ENCODE measurements at regions not wholly inside any gene's neighbourhood (a gene's known extent, or its start where the extent isn't known, plus 50 kb on each side); places are given as distances from the start of the nearest gene placed in this dataset.

DNA sequence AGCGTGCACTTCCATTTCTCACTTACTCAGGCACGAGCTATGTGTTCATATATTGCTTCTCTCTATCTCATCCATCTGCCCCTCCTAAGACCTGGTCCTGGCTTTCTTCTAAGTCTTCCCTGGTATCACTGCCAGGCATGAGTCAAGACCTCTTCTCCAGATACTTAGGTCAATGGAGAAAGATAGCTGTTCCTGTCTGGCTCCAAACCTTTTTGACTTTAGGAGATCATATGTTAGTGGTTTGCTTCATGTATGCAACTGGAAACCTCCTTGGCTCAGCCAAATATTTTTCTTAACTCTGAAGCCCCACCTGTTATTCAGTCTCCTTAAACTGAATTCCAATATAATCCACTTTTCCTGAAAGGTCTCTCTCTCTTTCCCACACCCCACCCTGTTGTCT lies 211.6 kb upstream of the PTBP2 start (continued):
- TF ChIP-seq, protein P1, sequence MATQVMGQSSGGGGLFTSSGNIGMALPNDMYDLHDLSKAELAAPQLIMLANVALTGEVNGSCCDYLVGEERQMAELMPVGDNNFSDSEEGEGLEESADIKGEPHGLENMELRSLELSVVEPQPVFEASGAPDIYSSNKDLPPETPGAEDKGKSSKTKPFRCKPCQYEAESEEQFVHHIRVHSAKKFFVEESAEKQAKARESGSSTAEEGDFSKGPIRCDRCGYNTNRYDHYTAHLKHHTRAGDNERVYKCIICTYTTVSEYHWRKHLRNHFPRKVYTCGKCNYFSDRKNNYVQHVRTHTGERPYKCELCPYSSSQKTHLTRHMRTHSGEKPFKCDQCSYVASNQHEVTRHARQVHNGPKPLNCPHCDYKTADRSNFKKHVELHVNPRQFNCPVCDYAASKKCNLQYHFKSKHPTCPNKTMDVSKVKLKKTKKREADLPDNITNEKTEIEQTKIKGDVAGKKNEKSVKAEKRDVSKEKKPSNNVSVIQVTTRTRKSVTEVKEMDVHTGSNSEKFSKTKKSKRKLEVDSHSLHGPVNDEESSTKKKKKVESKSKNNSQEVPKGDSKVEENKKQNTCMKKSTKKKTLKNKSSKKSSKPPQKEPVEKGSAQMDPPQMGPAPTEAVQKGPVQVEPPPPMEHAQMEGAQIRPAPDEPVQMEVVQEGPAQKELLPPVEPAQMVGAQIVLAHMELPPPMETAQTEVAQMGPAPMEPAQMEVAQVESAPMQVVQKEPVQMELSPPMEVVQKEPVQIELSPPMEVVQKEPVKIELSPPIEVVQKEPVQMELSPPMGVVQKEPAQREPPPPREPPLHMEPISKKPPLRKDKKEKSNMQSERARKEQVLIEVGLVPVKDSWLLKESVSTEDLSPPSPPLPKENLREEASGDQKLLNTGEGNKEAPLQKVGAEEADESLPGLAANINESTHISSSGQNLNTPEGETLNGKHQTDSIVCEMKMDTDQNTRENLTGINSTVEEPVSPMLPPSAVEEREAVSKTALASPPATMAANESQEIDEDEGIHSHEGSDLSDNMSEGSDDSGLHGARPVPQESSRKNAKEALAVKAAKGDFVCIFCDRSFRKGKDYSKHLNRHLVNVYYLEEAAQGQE (IDR thresholded peaks at IDR 0.05): no peak
- TF ChIP-seq RAD21 (IDR thresholded peaks at IDR 0.05): no peak
- no peak for TF ChIP-seq SP1 (IDR thresholded peaks at IDR 0.05)
- no peak for TF ChIP-seq NR2F2 (IDR thresholded peaks at IDR 0.05)

DNA sequence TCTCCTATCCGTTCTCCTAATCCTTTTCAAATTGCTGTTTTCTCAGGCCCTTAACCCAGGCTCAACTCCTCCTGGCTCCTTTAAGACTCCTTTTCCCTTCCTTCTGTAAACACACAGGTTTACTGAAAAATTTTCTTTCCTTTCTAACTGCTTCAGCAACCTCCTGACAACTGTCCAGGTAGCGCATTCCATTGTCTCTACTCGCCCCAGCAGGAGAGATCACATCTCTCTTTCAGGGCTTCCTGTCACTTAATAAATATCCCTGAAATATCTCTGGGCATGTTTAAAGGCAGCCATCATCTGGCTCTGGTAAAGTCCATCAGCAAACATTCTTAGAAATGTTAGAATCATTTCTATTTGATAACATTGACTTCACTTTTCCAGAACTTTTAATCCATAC lies 211.2 kb upstream of the PTBP2 start:
- WGBS: 71% methylated on average over 3 of the region's 3 CpGs
- no peaks in the 10 kb centered on the region for H3K27me3 ChIP-seq (ENCODE audit: control insufficient read depth in 4 of 4, insufficient read depth in 4 of 4, low read length in 3 of 4)
- H3K27ac ChIP-seq (ENCODE audit: low read depth in 1 of 2, low read length in 2 of 2): no peak overlapping the region
- H3K4me3 ChIP-seq (ENCODE audit: low read depth in 1 of 3, low read length in 3 of 3): no peak overlapping the region
- TF ChIP-seq, protein P2, sequence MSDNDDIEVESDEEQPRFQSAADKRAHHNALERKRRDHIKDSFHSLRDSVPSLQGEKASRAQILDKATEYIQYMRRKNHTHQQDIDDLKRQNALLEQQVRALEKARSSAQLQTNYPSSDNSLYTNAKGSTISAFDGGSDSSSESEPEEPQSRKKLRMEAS (IDR thresholded peaks at IDR 0.05): no peak
- H3K4me1 ChIP-seq (ENCODE audit: control insufficient read depth in 4 of 4, insufficient read depth in 4 of 4, low read length in 3 of 4): no peaks in the 10 kb centered on the region
- H3K36me3 ChIP-seq (ENCODE audit: control insufficient read depth in 4 of 4, insufficient read depth in 3 of 4, low read depth in 1 of 4, low read length in 3 of 4): no peaks in the 10 kb centered on the region
- H3K9me3 ChIP-seq (ENCODE audit: control insufficient read depth in 4 of 4, low read length in 3 of 4): no peaks in the 10 kb centered on the region
- DNase-seq (ENCODE audit: low spot score): no peak
- H3K9ac ChIP-seq (ENCODE audit: low read depth in 1 of 2, low read length in 2 of 2): no peak overlapping the region

DNA sequence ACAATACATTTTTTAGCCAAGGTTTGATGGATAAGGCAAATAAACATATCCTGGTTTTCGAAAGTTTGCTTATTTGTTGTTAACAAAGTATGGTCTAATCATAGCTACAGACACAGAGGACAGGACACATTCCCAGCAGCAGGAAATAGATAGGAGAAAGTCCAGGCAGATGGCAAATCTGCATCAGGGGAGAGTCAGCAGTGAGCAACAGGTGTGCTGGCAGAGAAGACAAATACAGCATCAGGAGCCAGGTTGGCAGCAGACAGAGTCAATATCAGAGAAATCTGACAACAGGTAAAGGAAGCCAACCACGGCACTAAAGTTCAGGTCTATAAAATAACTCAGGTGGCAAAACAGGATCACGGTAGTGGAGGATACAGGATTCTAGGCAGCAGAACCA lies 210.7 kb upstream of the PTBP2 start:
- H3K27ac ChIP-seq (ENCODE audit: low read depth in 1 of 2, low read length in 2 of 2): no peak overlapping the region
- H3K4me1 ChIP-seq (ENCODE audit: control insufficient read depth in 4 of 4, insufficient read depth in 4 of 4, low read length in 3 of 4): no peaks in the 10 kb centered on the region
- DNase-seq (ENCODE audit: low spot score): no peak
- no peaks in the 10 kb centered on the region for H3K9me3 ChIP-seq (ENCODE audit: control insufficient read depth in 4 of 4, low read length in 3 of 4)
- no peak overlapping the region for H3K9ac ChIP-seq (ENCODE audit: low read depth in 1 of 2, low read length in 2 of 2)
- TF ChIP-seq, protein P3, sequence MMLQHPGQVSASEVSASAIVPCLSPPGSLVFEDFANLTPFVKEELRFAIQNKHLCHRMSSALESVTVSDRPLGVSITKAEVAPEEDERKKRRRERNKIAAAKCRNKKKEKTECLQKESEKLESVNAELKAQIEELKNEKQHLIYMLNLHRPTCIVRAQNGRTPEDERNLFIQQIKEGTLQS (IDR thresholded peaks at IDR 0.05): no peak
- TF ChIP-seq, protein P2 (IDR thresholded peaks at IDR 0.05): no peak
- TF ChIP-seq, protein P1 (IDR thresholded peaks at IDR 0.05): no peak
- TF ChIP-seq SP1 (IDR thresholded peaks at IDR 0.05): no peak
- TF ChIP-seq, protein P4, sequence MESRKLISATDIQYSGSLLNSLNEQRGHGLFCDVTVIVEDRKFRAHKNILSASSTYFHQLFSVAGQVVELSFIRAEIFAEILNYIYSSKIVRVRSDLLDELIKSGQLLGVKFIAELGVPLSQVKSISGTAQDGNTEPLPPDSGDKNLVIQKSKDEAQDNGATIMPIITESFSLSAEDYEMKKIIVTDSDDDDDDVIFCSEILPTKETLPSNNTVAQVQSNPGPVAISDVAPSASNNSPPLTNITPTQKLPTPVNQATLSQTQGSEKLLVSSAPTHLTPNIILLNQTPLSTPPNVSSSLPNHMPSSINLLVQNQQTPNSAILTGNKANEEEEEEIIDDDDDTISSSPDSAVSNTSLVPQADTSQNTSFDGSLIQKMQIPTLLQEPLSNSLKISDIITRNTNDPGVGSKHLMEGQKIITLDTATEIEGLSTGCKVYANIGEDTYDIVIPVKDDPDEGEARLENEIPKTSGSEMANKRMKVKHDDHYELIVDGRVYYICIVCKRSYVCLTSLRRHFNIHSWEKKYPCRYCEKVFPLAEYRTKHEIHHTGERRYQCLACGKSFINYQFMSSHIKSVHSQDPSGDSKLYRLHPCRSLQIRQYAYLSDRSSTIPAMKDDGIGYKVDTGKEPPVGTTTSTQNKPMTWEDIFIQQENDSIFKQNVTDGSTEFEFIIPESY (IDR thresholded peaks at IDR 0.05): no peak
- no peak for TF ChIP-seq FOXA2 (IDR thresholded peaks at IDR 0.05)
- TF ChIP-seq RAD21 (IDR thresholded peaks at IDR 0.05): no peak
- TF ChIP-seq HNF4A (conservative IDR thresholded peaks at IDR 0.05): no peak
- TF ChIP-seq YY1 (IDR thresholded peaks at IDR 0.05): no peak
- TF ChIP-seq, protein P5, sequence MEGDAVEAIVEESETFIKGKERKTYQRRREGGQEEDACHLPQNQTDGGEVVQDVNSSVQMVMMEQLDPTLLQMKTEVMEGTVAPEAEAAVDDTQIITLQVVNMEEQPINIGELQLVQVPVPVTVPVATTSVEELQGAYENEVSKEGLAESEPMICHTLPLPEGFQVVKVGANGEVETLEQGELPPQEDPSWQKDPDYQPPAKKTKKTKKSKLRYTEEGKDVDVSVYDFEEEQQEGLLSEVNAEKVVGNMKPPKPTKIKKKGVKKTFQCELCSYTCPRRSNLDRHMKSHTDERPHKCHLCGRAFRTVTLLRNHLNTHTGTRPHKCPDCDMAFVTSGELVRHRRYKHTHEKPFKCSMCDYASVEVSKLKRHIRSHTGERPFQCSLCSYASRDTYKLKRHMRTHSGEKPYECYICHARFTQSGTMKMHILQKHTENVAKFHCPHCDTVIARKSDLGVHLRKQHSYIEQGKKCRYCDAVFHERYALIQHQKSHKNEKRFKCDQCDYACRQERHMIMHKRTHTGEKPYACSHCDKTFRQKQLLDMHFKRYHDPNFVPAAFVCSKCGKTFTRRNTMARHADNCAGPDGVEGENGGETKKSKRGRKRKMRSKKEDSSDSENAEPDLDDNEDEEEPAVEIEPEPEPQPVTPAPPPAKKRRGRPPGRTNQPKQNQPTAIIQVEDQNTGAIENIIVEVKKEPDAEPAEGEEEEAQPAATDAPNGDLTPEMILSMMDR (IDR thresholded peaks at IDR 0.05; ENCODE audit: low read depth, low read length, missing input control): no peak
- TF ChIP-seq EGR1 (IDR thresholded peaks at IDR 0.05; ENCODE audit: low read depth in 2 of 2): no peak
- TF ChIP-seq HNF4G (IDR thresholded peaks at IDR 0.05): no peak
- TF ChIP-seq JUND (IDR thresholded peaks at IDR 0.05): no peak
- TF ChIP-seq GABPA (IDR thresholded peaks at IDR 0.05 in 1 of 2, conservative IDR thresholded peaks at IDR 0.05 in 1 of 2): no peak
- H3K36me3 ChIP-seq (ENCODE audit: control insufficient read depth in 4 of 4, insufficient read depth in 3 of 4, low read depth in 1 of 4, low read length in 3 of 4): no peaks in the 10 kb centered on the region
- 68% methylated on average over 3 of the region's 3 CpGs for WGBS
- H3K27me3 ChIP-seq (ENCODE audit: control insufficient read depth in 4 of 4, insufficient read depth in 4 of 4, low read length in 3 of 4): no peaks in the 10 kb centered on the region
- no peak overlapping the region for H3K4me3 ChIP-seq (ENCODE audit: low read depth in 1 of 3, low read length in 3 of 3)

Measured in liver (tissue), 8 donors.